ENCODE measurements at regions not wholly inside any gene's neighbourhood (a gene's known extent, or its start where the extent isn't known, plus 50 kb on each side); places are given as distances from the start of the nearest gene placed in this dataset.

- H3K27ac ChIP-seq (replicated peaks), result no peak overlapping the region
- DNase-seq (ENCODE audit: low read depth in 1 of 2, low spot score in 1 of 2), result no peak
- no peak overlapping the region for H3K4me3 ChIP-seq (replicated peaks; ENCODE audit: insufficient read depth, low read length)
- TF ChIP-seq CTCF (IDR thresholded peaks at IDR 0.05; ENCODE audit: insufficient read depth, low read length) (no peak), GABPA (IDR thresholded peaks at IDR 0.05; ENCODE audit: low read depth) (no peak), REST (IDR thresholded peaks at IDR 0.05; ENCODE audit: insufficient replicate concordance, low read depth) (no peak), POLR2AphosphoS5 (IDR thresholded peaks at IDR 0.05; ENCODE audit: low read depth) (no peak), SPI1 (IDR thresholded peaks at IDR 0.05; ENCODE audit: borderline replicate concordance, low read depth) (no peak)
- H3K27me3 ChIP-seq (ENCODE audit: insufficient read depth, poor library complexity, severe bottlenecking), result no peaks in the 10 kb centered on the region
These were observed 667.4 kb downstream of the NTRK3 start for GRCh38 chr15:87589134-87589533.

GRCh38 chr15:87582169-87582568 lies 674.4 kb downstream of the NTRK3 start:
- Histone ChIP-seq H3K27ac (replicated peaks) (no peak overlapping the region), H3K27me3 (ENCODE audit: insufficient read depth, poor library complexity, severe bottlenecking) (no peaks in the 10 kb centered on the region), H3K4me3 (replicated peaks; ENCODE audit: insufficient read depth, low read length) (no peak overlapping the region)
- TF ChIP-seq SPI1 (IDR thresholded peaks at IDR 0.05; ENCODE audit: borderline replicate concordance, low read depth) (no peak), POLR2AphosphoS5 (IDR thresholded peaks at IDR 0.05; ENCODE audit: low read depth) (no peak), CTCF (IDR thresholded peaks at IDR 0.05; ENCODE audit: insufficient read depth, low read length) (no peak), GABPA (IDR thresholded peaks at IDR 0.05; ENCODE audit: low read depth) (no peak), REST (IDR thresholded peaks at IDR 0.05; ENCODE audit: insufficient replicate concordance, low read depth) (no peak)
- no peak for DNase-seq (ENCODE audit: low read depth in 1 of 2, low spot score in 1 of 2)

DNA sequence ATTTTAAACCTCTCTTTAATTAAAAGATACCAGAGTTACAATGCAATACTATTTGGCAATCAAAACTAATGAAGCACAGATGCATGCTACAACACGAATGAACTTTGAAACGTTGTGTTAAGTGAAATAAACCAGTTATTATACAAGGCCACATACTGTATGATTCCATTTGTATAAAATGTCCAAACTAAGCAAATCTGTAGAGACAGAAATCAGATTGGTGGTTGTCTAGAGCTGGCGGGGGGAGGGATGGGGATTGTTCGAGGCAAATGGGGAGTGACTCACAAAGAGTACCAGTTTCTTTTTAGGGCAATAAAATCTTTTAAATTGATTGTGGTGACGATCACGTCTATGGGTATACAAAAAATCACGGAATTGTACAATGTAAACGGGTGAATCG lies 677.0 kb downstream of the NTRK3 start:
- no peak overlapping the region for H3K27ac ChIP-seq (replicated peaks)
- H3K27me3 ChIP-seq (ENCODE audit: insufficient read depth, poor library complexity, severe bottlenecking), result no peaks in the 10 kb centered on the region
- no peak for DNase-seq (ENCODE audit: low read depth in 1 of 2, low spot score in 1 of 2)
- no peak overlapping the region for H3K4me3 ChIP-seq (replicated peaks; ENCODE audit: insufficient read depth, low read length)
- TF ChIP-seq REST (IDR thresholded peaks at IDR 0.05; ENCODE audit: insufficient replicate concordance, low read depth) (no peak), SPI1 (IDR thresholded peaks at IDR 0.05; ENCODE audit: borderline replicate concordance, low read depth) (no peak), CTCF (IDR thresholded peaks at IDR 0.05; ENCODE audit: insufficient read depth, low read length) (no peak), POLR2AphosphoS5 (IDR thresholded peaks at IDR 0.05; ENCODE audit: low read depth) (no peak), GABPA (IDR thresholded peaks at IDR 0.05; ENCODE audit: low read depth) (no peak)

Data from HL-60 (cell line).